Suprapubic skin (tissue), 4 donors: ENCODE measurements at regions not wholly inside any gene's neighbourhood (a gene's known extent, or its start where the extent isn't known, plus 50 kb on each side); places are given as distances from the start of the nearest gene placed in this dataset.
A peak's percentile ranks its signal among the peaks of the same experiment; 100 is the strongest.
"Not testable (repeated sequence)": the region's sequence is repeated elsewhere in the genome, so short reads cannot be mapped to it uniquely, and the experiment has no call there.

Experiments used
- DNase-seq, 2 donors: peaks; one replicate each; pipeline ENCODE4 v3.0.0-alpha.2; 2019; ENCODE audit warnings: low spot score in 2 of 2
- H3K27ac ChIP-seq: fragments of 200-600 bp; sonication (generic); one replicate; pipeline ENCODE4 v1.5.1; 2019
- H3K27me3 ChIP-seq: fragments of 200-600 bp; sonication (generic); one replicate; pipeline ENCODE4 v1.5.1; 2019
- H3K36me3 ChIP-seq: fragments of 200-600 bp; sonication (generic); one replicate; pipeline ENCODE4 v1.5.1; 2019
- H3K4me1 ChIP-seq: fragments of 200-600 bp; sonication (generic); one replicate; pipeline ENCODE4 v1.5.1; 2019
- H3K4me3 ChIP-seq: fragments of 200-600 bp; sonication (generic); one replicate; pipeline ENCODE4 v1.5.1; 2019; ENCODE audit warnings: mild to moderate bottlenecking
- H3K9me3 ChIP-seq: fragments of 200-600 bp; sonication (generic); one replicate; pipeline ENCODE4 v1.5.1; 2019
- EP300 ChIP-seq: sonication (generic); formaldehyde crosslinking; IDR thresholded peaks from one replicate; pipeline ENCODE4 v1.6.1; 2017; ENCODE audit warnings: antibody characterized with exemption
- POLR2A ChIP-seq, 2 donors: fragments of 450-650 bp; IDR thresholded peaks; one replicate each; pipeline ENCODE4 v1.6.1; 2017; ENCODE audit warnings: antibody characterized with exemption in 2 of 2, mild to moderate bottlenecking in 2 of 2, moderate library complexity in 2 of 2
- POLR2AphosphoS5 ChIP-seq, 3 donors: sonication (generic); formaldehyde crosslinking; IDR thresholded peaks; one replicate each; pipeline ENCODE4 v1.6.1; 2017; ENCODE audit warnings: antibody characterized with exemption in 3 of 3
- WGBS: methylation state at CpG from one replicate; pipeline ENCODE4 v1.1.5; 2018; 5-methylcytosine and 5-hydroxymethylcytosine counted together
- TF ChIP-seq, protein P1 (sequence below), 2 donors: fragments of 200-600 bp in 1 of 2; fragments of 450-650 bp in 1 of 2; sonication (generic) in 1 of 2; IDR thresholded peaks; one replicate each; pipeline ENCODE4 v1.5.1; 2016 to 2019; ENCODE audit warnings: antibody characterized with exemption in 2 of 2, mild to moderate bottlenecking in 1 of 2, moderate library complexity in 1 of 2

DNA sequence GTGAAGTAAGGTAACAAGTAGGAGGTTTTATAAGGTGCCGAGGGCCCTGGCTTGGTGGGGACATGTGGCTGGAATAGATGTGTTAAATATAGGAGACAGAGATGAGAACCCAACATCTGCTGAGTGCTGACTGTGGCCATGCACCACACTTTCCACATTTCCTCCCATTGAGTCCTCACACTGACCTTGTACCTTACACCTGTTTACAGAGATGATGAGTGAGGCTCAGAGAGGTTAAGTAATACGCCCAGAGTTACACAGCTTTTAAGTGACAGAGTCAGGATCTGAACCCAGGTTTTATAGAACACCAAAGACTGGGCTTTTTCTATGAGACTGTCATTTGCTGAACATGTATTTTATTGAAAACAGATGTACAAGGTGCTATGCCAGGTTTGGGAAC is 70.8 kb upstream of the LTA4H start:
- no peaks in the 10 kb centered on the region for H3K27me3 ChIP-seq
- H3K36me3 ChIP-seq = no peaks in the 10 kb centered on the region
- H3K4me3 ChIP-seq = no peak overlapping the region
- no peaks in the 10 kb centered on the region for H3K9me3 ChIP-seq
- H3K4me1 ChIP-seq = no peaks in the 10 kb centered on the region
- WGBS = 83% methylated on average over 2 of the region's 2 CpGs
- no peak for DNase-seq
- no peak overlapping the region for H3K27ac ChIP-seq
- TF ChIP-seq, protein P1, sequence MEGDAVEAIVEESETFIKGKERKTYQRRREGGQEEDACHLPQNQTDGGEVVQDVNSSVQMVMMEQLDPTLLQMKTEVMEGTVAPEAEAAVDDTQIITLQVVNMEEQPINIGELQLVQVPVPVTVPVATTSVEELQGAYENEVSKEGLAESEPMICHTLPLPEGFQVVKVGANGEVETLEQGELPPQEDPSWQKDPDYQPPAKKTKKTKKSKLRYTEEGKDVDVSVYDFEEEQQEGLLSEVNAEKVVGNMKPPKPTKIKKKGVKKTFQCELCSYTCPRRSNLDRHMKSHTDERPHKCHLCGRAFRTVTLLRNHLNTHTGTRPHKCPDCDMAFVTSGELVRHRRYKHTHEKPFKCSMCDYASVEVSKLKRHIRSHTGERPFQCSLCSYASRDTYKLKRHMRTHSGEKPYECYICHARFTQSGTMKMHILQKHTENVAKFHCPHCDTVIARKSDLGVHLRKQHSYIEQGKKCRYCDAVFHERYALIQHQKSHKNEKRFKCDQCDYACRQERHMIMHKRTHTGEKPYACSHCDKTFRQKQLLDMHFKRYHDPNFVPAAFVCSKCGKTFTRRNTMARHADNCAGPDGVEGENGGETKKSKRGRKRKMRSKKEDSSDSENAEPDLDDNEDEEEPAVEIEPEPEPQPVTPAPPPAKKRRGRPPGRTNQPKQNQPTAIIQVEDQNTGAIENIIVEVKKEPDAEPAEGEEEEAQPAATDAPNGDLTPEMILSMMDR (IDR thresholded peaks at IDR 0.05) = no peak
- TF ChIP-seq POLR2AphosphoS5 (IDR thresholded peaks at IDR 0.05) = no peak
- no peak for TF ChIP-seq POLR2A (IDR thresholded peaks at IDR 0.05)
- TF ChIP-seq EP300 = no peak

DNA sequence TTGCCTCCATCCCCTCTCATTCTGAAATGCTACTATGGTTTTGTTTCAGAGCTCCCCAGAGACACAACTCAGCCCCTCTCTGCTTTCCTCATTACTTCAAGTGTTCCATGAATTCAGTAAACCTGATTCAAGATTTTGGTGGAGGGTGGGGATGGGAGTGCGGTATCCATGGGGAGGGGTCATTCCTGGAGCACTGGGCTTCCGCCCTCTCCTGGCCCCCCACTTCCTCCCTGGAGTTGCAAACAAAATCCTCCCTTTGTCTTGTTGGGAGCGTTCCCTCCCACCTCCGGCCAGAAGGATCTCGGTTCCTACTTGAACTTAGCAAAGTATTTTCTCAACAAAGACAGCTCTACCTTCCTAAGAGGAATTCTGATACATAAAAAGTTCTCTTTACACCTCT is 71.8 kb upstream of the LTA4H start:
- no peak overlapping the region for H3K4me3 ChIP-seq
- H3K9me3 ChIP-seq = no peaks in the 10 kb centered on the region
- H3K36me3 ChIP-seq = no peaks in the 10 kb centered on the region
- WGBS = 72% methylated on average over 5 of the region's 5 CpGs
- DNase-seq = no peak
- H3K27me3 ChIP-seq = no peaks in the 10 kb centered on the region
- no peaks in the 10 kb centered on the region for H3K4me1 ChIP-seq
- TF ChIP-seq, protein P1 (IDR thresholded peaks at IDR 0.05) = no peak
- TF ChIP-seq POLR2AphosphoS5 (IDR thresholded peaks at IDR 0.05) = no peak
- no peak for TF ChIP-seq EP300
- TF ChIP-seq POLR2A (IDR thresholded peaks at IDR 0.05) = no peak
- peak overlapping the region; percentile 41 for H3K27ac ChIP-seq

DNA sequence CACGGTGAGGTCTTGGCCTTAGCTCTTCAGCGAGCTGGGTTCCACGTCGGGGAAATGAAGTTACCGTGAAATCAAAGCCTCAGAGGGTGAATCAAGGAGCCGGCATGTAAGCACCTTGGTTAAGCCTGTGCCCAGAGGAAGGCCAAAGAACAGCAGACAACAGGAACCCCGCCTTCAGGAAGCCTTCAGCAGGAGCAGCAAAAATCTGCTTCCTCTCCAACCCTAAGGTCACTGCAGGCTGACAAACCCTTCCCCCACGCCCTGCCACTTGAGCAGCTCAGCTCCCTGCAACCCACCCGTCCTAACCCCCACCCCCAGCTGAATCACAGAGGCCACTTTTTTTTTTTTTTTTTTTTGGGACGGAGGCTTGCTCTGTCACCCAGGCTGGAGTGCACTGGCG is 72.9 kb upstream of the LTA4H start:
- no peaks in the 10 kb centered on the region for H3K36me3 ChIP-seq
- H3K9me3 ChIP-seq = no peaks in the 10 kb centered on the region
- TF ChIP-seq POLR2AphosphoS5 (IDR thresholded peaks at IDR 0.05) (no peak), EP300 (no peak), POLR2A (IDR thresholded peaks at IDR 0.05) (no peak)
- TF ChIP-seq, protein P1 (IDR thresholded peaks at IDR 0.05) = no peak
- H3K4me3 ChIP-seq = no peak overlapping the region
- WGBS = 57% methylated on average over 11 of the region's 11 CpGs
- no peaks in the 10 kb centered on the region for H3K4me1 ChIP-seq
- DNase-seq = peak in 1 of 2 donors; percentile 65
- no peaks in the 10 kb centered on the region for H3K27me3 ChIP-seq
- peak overlapping the region; percentile 41 for H3K27ac ChIP-seq

DNA sequence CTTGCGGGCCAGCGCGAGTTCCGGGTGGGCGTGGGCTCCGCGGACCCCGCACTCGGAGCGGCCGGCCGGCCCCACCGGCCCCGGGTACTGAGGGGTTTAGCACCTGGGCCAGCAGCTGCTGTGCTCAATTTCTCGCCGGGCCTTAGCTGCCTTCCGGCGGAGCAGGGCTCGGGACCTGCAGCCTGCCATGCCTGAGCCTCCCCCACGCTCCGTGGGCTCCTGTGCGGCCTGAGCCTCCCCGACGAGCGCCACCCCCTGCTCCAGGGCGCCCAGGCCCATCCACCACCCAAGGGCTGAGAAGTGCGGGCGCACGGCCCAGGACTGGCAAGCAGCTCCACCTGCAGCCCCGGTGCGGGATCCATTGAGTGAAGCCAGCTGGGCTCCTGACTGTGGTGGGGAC is 73.6 kb upstream of the LTA4H start:
- H3K27ac ChIP-seq = not testable (repeated sequence)

DNA sequence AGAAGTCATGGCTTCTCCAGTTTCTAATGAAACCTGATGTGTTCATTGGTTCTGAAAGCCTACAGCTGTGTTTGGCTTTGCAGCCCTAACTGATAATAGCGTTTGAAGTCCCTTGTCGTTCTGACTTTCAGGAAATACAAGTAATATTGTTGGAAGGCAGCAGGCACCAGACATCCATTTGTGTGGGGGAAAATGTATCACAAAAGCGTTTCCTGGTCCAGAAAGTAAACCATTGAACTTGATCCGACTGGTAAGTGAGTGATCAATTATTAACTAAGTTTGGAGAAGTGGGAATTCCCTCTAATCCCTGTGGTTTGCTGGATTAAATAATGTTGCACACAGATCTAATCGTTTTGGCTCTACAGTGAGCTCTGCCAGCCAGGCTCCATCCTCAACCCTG is 77.3 kb upstream of the LTA4H start:
- Histone ChIP-seq H3K4me3 (no peak overlapping the region), H3K36me3 (no peaks in the 10 kb centered on the region), H3K27me3 (no peaks in the 10 kb centered on the region), H3K27ac (no peak overlapping the region), H3K9me3 (no peaks in the 10 kb centered on the region), H3K4me1 (no peaks in the 10 kb centered on the region)
- WGBS = 59% methylated on average over 5 of the region's 5 CpGs
- TF ChIP-seq EP300 (no peak), POLR2AphosphoS5 (IDR thresholded peaks at IDR 0.05) (no peak), POLR2A (IDR thresholded peaks at IDR 0.05) (no peak)
- TF ChIP-seq, protein P1 (IDR thresholded peaks at IDR 0.05) = no peak
- no peak for DNase-seq

More for the DNA sequence above, 73.6 kb upstream of the LTA4H start:
- WGBS = 99% methylated on average over 13 of the region's 31 CpGs
- H3K36me3 ChIP-seq, H3K4me3 ChIP-seq, H3K4me1 ChIP-seq, H3K9me3 ChIP-seq, DNase-seq, H3K27me3 ChIP-seq: not testable (repeated sequence)

DNA sequence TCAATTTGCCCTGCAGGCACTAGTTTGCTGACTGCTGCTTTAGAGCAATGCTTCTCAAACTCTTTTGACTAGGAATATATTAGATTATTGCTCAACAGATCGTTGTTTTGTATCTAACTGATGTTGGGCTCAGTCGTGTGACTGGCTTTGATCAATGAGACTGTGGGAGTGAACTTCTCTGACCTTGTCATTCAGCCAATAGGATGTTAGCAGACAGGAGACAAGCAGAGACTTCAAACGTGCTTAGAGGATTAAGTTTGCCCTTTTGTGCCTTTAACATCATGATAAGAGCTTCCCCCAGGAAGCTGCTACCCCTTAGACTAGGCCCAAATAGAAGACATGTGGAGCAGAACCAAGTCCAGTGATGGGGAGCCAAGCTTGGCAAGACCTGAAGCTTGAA is 76.7 kb upstream of the ELK3 start:
- no peaks in the 10 kb centered on the region for H3K9me3 ChIP-seq
- WGBS = 27% methylated on average over 3 of the region's 3 CpGs
- no peaks in the 10 kb centered on the region for H3K27me3 ChIP-seq
- no peaks in the 10 kb centered on the region for H3K4me1 ChIP-seq
- no peak for DNase-seq
- no peak overlapping the region for H3K27ac ChIP-seq
- no peak overlapping the region for H3K4me3 ChIP-seq
- H3K36me3 ChIP-seq = no peaks in the 10 kb centered on the region
- TF ChIP-seq EP300 = no peak
- TF ChIP-seq POLR2A (IDR thresholded peaks at IDR 0.05) = no peak
- TF ChIP-seq, protein P1 (IDR thresholded peaks at IDR 0.05) = no peak
- TF ChIP-seq POLR2AphosphoS5 (IDR thresholded peaks at IDR 0.05) = no peak
